Body of pancreas (tissue), 4 donors: ENCODE measurements at regions not wholly inside any gene's neighbourhood (a gene's known extent, or its start where the extent isn't known, plus 50 kb on each side); places are given as distances from the start of the nearest gene placed in this dataset.

Source experiments
- CTCF ChIP-seq, 7 experiments: fragments of 450-650 bp in 4 of 7; fragments of 200-600 bp in 3 of 7; sonication (generic) in 3 of 7; IDR thresholded peaks; one replicate each; pipeline ENCODE4 v1.5.1; 2016 to 2019; ENCODE audit warnings: antibody characterized with exemption in 7 of 7
- POLR2A ChIP-seq, 3 donors: fragments of 450-650 bp; IDR thresholded peaks; one replicate each; pipeline ENCODE4 v1.6.1; 2016; ENCODE audit warnings: antibody characterized with exemption in 3 of 3, mild to moderate bottlenecking in 2 of 3

DNA sequence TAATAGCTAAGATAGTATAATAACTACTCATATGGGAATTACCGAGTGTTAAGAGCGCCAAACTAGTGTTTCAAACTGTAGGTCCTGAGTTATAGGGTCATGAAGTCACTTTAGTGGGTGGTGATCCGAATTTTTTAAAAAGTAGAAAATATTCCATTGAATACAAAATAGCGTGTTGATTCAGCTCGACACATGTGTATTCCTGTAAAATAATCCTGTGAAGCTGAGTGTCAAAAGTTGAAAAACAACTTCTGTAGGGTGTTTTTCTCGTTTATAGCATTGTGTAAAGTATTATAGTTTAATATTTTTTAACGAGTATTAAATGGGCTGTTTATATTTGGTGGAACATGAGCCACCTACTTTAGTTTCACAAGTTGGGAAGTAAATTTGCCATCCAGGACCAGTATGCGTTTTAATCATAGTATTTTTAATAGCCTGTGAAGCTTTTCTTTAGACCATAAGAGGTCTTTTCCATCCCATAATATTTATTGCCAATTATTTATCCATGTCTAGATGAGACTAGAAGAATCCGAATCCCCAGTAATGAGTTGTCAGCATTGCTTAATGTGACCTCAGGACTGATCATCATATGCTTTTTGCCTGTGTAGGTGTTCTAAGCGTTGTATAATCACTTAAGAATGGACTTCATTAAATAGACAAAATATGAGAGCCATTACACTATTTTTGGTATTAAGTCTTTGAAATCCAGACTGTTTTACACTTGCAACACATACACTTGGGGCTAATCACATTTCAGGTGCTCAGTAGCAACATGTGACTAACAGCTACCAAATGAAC is 84.1 kb downstream of the PTPDC1 start:
- TF ChIP-seq POLR2A (IDR thresholded peaks at IDR 0.05) (no peak), CTCF (IDR thresholded peaks at IDR 0.05) (no peak)
